ENCODE measurements at regions not wholly inside any gene's neighbourhood (a gene's known extent, or its start where the extent isn't known, plus 50 kb on each side); places are given as distances from the start of the nearest gene placed in this dataset.

GRCh38 chr7:68043546-68043945 is 1046.9 kb downstream of the TYW1 start:
- TF ChIP-seq CTCF (conservative IDR thresholded peaks at IDR 0.05; ENCODE audit: low read depth, low read length) (no peak), EZH2 (IDR thresholded peaks at IDR 0.05; ENCODE audit: borderline replicate concordance, low read depth, low read length, poor library complexity, severe bottlenecking) (no peak)

Data from A673 (cell line).